ENCODE measurements at regions not wholly inside any gene's neighbourhood (a gene's known extent, or its start where the extent isn't known, plus 50 kb on each side); places are given as distances from the start of the nearest gene placed in this dataset.

DNA sequence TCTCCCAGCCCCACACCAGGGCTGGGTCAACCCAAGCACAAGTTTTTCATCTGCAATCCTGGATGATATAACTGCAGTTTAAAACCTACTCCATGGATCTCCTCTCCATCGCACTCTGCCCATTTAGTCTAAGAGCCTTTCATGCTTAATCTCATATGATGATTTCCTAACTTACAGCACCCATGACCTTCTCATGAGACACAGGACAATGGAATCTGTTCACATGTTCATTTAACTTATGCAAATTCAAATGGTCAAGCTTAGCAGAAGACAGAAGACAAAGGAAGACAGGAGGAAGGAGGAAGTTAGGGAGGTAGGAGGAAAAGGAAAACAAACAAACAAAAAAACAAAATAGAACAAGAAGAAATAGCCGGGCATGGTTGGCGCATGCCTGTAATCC, 64.6 kb upstream of the PNMA1 start:
- TF ChIP-seq, protein P1, sequence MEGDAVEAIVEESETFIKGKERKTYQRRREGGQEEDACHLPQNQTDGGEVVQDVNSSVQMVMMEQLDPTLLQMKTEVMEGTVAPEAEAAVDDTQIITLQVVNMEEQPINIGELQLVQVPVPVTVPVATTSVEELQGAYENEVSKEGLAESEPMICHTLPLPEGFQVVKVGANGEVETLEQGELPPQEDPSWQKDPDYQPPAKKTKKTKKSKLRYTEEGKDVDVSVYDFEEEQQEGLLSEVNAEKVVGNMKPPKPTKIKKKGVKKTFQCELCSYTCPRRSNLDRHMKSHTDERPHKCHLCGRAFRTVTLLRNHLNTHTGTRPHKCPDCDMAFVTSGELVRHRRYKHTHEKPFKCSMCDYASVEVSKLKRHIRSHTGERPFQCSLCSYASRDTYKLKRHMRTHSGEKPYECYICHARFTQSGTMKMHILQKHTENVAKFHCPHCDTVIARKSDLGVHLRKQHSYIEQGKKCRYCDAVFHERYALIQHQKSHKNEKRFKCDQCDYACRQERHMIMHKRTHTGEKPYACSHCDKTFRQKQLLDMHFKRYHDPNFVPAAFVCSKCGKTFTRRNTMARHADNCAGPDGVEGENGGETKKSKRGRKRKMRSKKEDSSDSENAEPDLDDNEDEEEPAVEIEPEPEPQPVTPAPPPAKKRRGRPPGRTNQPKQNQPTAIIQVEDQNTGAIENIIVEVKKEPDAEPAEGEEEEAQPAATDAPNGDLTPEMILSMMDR (IDR thresholded peaks at IDR 0.05; ENCODE audit: extremely low read depth in 1 of 2, insufficient read depth in 1 of 2, low read depth in 1 of 2, low read length in 2 of 2): no peak
- no peak for TF ChIP-seq JUN (IDR thresholded peaks at IDR 0.05; ENCODE audit: borderline replicate concordance, insufficient read depth, insufficient read length, low read depth)
- TF ChIP-seq, protein P2, sequence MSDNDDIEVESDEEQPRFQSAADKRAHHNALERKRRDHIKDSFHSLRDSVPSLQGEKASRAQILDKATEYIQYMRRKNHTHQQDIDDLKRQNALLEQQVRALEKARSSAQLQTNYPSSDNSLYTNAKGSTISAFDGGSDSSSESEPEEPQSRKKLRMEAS (IDR thresholded peaks at IDR 0.05; ENCODE audit: insufficient read depth, insufficient read length): no peak
